Lower leg skin (tissue), 4 donors: ENCODE measurements at regions not wholly inside any gene's neighbourhood (a gene's known extent, or its start where the extent isn't known, plus 50 kb on each side); places are given as distances from the start of the nearest gene placed in this dataset.

ENCODE experiments used
- DNase-seq, 2 donors: peaks; one replicate each; pipeline ENCODE4 v3.0.0-alpha.2; 2019; ENCODE audit warnings: low spot score in 2 of 2
- H3K4me3 ChIP-seq: fragments of 200-600 bp; sonication (generic); 2 replicates; pipeline ENCODE4 v1.5.1; 2017; ENCODE audit warnings: mild to moderate bottlenecking, low read depth; ENCODE audit not compliant: poor library complexity, severe bottlenecking
- POLR2A ChIP-seq, 2 donors: fragments of 450-650 bp; IDR thresholded peaks; one replicate each; pipeline ENCODE4 v1.6.1; 2016 to 2017; ENCODE audit warnings: antibody characterized with exemption in 2 of 2, mild to moderate bottlenecking in 1 of 2, moderate library complexity in 1 of 2
- WGBS, 2 donors: methylation state at CpG; one replicate each; pipeline ENCODE4 v1.1.5; 2018; 5-methylcytosine and 5-hydroxymethylcytosine counted together
- intact Hi-C: fragments of 100-400 bp; cut with DNase I; formaldehyde crosslinking; loops from one replicate; pipeline ENCODE4 v1.15.0; 2023; ENCODE audit warnings: low total_unique reads
- TF ChIP-seq, protein P1 (sequence below), 3 donors: fragments of 450-650 bp; IDR thresholded peaks; one replicate each; pipeline ENCODE4 v1.5.1; 2016; ENCODE audit warnings: antibody characterized with exemption in 3 of 3, mild to moderate bottlenecking in 3 of 3, moderate library complexity in 2 of 3

DNA sequence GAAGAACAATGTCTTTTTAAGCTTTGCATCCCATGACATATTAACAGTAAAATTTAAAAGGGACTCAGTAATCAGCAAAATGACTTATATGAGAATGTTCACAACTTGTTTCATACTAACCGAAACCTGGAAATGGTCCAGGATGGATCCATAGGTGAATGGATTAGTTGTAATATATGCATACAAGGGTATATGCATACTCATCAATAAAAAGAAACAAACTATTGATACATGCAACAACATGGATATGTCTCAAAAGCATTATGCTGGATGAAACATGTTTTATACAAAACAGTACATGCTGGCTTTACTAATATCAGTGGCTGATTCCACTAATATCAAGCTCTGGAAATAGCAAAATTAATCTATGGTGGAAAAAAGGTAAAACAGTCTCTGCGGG lies 108.5 kb upstream of the HIVEP1 start:
- no peak for DNase-seq
- 91 to 92% methylated on average over 2 of the region's 2 CpGs for WGBS, 2 donors
- intact Hi-C loops, result no loop called here
- H3K4me3 ChIP-seq, result no peak overlapping the region
- TF ChIP-seq POLR2A (IDR thresholded peaks at IDR 0.05), result no peak
- TF ChIP-seq, protein P1, sequence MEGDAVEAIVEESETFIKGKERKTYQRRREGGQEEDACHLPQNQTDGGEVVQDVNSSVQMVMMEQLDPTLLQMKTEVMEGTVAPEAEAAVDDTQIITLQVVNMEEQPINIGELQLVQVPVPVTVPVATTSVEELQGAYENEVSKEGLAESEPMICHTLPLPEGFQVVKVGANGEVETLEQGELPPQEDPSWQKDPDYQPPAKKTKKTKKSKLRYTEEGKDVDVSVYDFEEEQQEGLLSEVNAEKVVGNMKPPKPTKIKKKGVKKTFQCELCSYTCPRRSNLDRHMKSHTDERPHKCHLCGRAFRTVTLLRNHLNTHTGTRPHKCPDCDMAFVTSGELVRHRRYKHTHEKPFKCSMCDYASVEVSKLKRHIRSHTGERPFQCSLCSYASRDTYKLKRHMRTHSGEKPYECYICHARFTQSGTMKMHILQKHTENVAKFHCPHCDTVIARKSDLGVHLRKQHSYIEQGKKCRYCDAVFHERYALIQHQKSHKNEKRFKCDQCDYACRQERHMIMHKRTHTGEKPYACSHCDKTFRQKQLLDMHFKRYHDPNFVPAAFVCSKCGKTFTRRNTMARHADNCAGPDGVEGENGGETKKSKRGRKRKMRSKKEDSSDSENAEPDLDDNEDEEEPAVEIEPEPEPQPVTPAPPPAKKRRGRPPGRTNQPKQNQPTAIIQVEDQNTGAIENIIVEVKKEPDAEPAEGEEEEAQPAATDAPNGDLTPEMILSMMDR (IDR thresholded peaks at IDR 0.05), result no peak

DNA sequence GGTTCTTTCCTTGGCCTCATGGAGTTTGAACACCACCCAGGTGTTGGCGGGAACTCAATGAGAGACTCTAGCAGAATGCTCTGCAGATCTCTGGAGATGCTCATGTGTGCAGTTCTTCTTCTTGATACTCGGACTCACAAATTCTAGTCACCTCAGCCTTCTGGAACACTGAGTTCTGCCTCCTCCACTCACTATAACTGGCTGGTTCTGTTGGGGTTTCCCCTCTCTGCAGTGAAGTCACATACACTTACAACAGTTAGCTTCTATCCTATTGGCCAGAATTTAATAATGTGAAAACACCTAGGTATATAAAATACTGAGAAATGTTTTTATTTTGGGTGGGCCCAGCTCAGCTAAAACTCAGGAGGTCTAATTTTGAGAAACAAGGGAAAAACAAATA lies 109.6 kb upstream of the HIVEP1 start:
- no peak for TF ChIP-seq POLR2A (IDR thresholded peaks at IDR 0.05)
- TF ChIP-seq, protein P1 (IDR thresholded peaks at IDR 0.05), result no peak
- WGBS, 2 donors, result 95 to 100% methylated on average over 2 of the region's 2 CpGs
- no peak overlapping the region for H3K4me3 ChIP-seq
- intact Hi-C loops, result no loop called here
- DNase-seq, result no peak

DNA sequence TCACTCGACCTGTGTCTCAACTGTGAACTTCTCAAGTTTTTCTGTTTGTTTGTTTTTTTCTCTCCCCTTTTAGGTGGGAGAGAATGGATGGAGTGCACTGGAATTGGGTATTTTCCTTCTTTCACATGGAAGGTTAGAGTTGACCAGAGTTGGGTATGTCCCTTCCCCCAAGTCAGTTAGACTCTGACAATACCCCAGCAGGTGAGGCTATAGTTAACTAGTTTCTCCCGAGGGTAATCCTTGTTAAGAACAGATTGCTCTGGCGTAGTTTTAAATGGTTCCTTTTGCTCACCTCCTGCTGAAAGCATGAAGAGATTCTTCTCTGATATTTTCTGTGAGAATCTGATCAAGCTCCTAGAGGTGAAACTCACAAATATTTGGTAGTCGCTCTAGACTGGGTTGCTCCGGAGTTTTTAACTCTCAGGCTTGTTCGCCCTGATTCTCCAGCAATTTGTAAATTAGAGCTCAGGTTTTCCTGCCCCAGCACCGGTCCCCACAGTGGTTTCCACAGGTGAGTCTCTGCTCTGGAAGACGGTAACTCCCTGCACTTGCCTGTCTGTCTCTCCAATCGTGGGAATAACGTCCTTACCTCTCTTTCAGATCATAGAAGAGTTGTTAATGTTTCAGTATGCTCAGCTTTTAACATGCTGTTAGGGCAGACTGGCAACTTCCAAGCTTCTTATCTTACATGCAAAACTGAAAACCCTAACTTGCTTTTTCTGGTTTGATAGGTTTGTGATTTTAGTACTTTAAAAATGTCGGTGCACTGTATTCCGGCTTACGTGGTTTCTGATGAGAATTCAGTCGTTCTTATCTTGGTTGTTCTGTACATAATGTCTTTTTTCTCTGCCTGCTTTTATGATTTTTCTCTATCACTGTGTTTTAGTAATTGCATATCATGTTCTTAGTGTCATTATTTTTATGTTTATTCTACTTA lies 111.2 kb upstream of the HIVEP1 start:
- 65 to 88% methylated on average over 14 of the region's 14 CpGs for WGBS, 2 donors
- intact Hi-C loops, result no loop called here
- TF ChIP-seq, protein P1 (IDR thresholded peaks at IDR 0.05), result no peak
- no peak for TF ChIP-seq POLR2A (IDR thresholded peaks at IDR 0.05)
- no peak for DNase-seq
- H3K4me3 ChIP-seq, result no peak overlapping the region

DNA sequence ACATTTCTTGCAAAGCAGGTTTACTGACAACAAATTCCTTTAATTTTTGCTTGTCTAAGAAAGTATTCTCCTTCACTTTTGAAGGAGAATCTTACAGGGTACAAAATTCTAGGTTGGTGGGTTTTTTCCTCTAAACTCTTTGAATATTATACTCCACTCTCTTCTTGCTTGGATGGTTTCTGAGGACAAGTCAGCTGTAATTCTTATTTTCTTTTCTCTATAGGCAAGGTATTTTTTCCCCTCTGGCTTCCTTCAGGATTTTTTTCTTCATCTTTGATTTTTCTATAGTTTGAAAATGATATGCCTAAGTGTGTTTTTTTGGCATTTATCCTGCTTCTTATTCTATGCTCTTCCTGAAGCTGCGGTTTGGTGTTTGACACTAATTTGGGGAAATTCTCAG lies 112.5 kb upstream of the HIVEP1 start:
- no peak for TF ChIP-seq POLR2A (IDR thresholded peaks at IDR 0.05)
- TF ChIP-seq, protein P1 (IDR thresholded peaks at IDR 0.05), result no peak

DNA sequence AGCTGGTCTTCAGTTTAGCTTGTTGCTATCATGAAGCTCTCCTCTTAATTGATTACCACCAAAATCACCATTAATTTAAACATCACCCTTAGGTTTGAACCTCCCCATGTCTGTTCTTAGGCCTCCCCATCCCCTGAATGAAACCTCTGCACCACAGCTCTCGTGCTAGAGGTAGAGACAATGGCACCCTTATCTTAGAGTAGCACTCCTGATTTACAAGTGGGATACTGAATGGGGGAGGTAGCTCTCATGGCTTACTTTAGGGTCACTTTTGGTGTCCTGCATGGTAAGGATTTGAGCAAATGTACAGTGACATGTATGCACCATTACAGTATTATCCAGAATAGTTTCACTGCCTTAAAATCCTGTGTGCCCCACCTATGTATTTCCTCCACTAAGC lies 115.6 kb upstream of the ADTRP start:
- intact Hi-C loops, result no loop called here
- WGBS, 2 donors, result 87 to 93% methylated on average over 1 of the region's 1 CpG
- no peak overlapping the region for H3K4me3 ChIP-seq
- DNase-seq, result no peak
- no peak for TF ChIP-seq POLR2A (IDR thresholded peaks at IDR 0.05)
- TF ChIP-seq, protein P1 (IDR thresholded peaks at IDR 0.05), result no peak

More for the DNA sequence above, 112.5 kb upstream of the HIVEP1 start:
- no peak overlapping the region for H3K4me3 ChIP-seq
- DNase-seq, result no peak
- WGBS, 2 donors, result 66 to 92% methylated on average over 1 of the region's 1 CpG
- intact Hi-C loops, result no loop called here
